Esophagus muscularis mucosa (tissue), 4 donors: ENCODE measurements at regions not wholly inside any gene's neighbourhood (a gene's known extent, or its start where the extent isn't known, plus 50 kb on each side); places are given as distances from the start of the nearest gene placed in this dataset.

Source experiments
- CTCF ChIP-seq, 3 experiments: fragments of 200-600 bp in 2 of 3; fragments of 450-650 bp in 1 of 3; sonication (generic) in 2 of 3; IDR thresholded peaks; one replicate each; pipeline ENCODE4 v1.5.1; 2017 to 2019; ENCODE audit warnings: antibody characterized with exemption in 3 of 3, mild to moderate bottlenecking in 2 of 3, moderate library complexity in 1 of 3
- EP300 ChIP-seq: sonication (generic); formaldehyde crosslinking; IDR thresholded peaks from one replicate; pipeline ENCODE4 v1.6.1; 2017; ENCODE audit warnings: antibody characterized with exemption
- POLR2A ChIP-seq: fragments of 450-650 bp; IDR thresholded peaks from one replicate; pipeline ENCODE4 v1.6.1; 2017; ENCODE audit warnings: antibody characterized with exemption, moderate library complexity, mild to moderate bottlenecking, low read depth

- TF ChIP-seq CTCF (IDR thresholded peaks at IDR 0.05) (no peak), EP300 (no peak), POLR2A (no peak)
These were observed 105.4 kb upstream of the LCLAT1 start for GRCh38 chr2:30341500-30342267.
